Erythroblast (primary cell): ENCODE measurements at regions not wholly inside any gene's neighbourhood (a gene's known extent, or its start where the extent isn't known, plus 50 kb on each side); places are given as distances from the start of the nearest gene placed in this dataset.

ENCODE experiments used
- GATA1 ChIP-seq: IDR thresholded peaks from 2 replicates; pipeline ENCODE4 v1.6.1; 2011; ENCODE audit warnings: low read depth, mild to moderate bottlenecking, control low read depth, low read length, moderate library complexity
- POLR2A ChIP-seq: IDR thresholded peaks from 2 replicates; pipeline ENCODE4 v1.6.1; 2011; ENCODE audit warnings: mild to moderate bottlenecking, low read length

- no peak for TF ChIP-seq POLR2A
- TF ChIP-seq GATA1 = no peak
Observed at GRCh38 chr7:69090936-69091335, 507.3 kb upstream of the AUTS2 start.
